HepG2 (cell line): ENCODE measurements at regions not wholly inside any gene's neighbourhood (a gene's known extent, or its start where the extent isn't known, plus 50 kb on each side); places are given as distances from the start of the nearest gene placed in this dataset.

Experiments
- ATAC-seq: fragments of 200-7000 bp; cut with Tn5 transposase; 3 replicates; pipeline ENCODE4 v1.9.1; 2020; ENCODE audit warnings: mild to moderate bottlenecking, moderate library complexity
- BruUV-seq: library from RNA; stranded (reverse); fragments of 400-500 nt; replicated peaks from 2 replicates; lab custom pipeline; 2021; lab: Mats Ljungman, UMichigan
- CTCF ChIA-PET: fragments of 300-600 bp; formaldehyde crosslinking; extraction: SDS; loops from one replicate; lab custom pipeline; 2021; ENCODE audit warnings: low total read pairs, inconsistent platforms, low intra/inter-chr PET ratio; lab: Yijun Ruan, JAX
- POLR2A ChIA-PET: fragments of 350-600 bp; sonication (Branson Sonifier 250); formaldehyde crosslinking; loops from one replicate; lab custom pipeline; 2020; ENCODE audit warnings: antibody characterized with exemption, inconsistent platforms; lab: Yijun Ruan, JAX
- DNase-seq: peaks from one replicate; pipeline ENCODE4 v3.0.0-alpha.2; 2015; ENCODE audit warnings: low spot score
- FAIRE-seq: peaks from 3 replicates; lab custom pipeline; 2011; peaks lifted over from hg19 to GRCh38; lab: Jason Lieb, UNC
- H2AFZ ChIP-seq: one replicate; pipeline ENCODE4 v1.6.1; 2011; ENCODE audit warnings: low read length, inconsistent platforms
- H3K27ac ChIP-seq: fragments of 300-600 bp; 3 replicates; pipeline ENCODE4 v1.8.0; 2011; ENCODE audit warnings: mixed run types, mild to moderate bottlenecking, mixed read lengths, low read length, inconsistent platforms; ENCODE audit not compliant: insufficient read depth; ENCODE audit errors: extremely low read length
- H3K27me3 ChIP-seq, 2 experiments: fragments of 200-600 bp in 1 of 2; 2 replicates in 1 of 2; 3 replicates in 1 of 2; pipeline versions ENCODE4 v1.6.0 to v1.8.0; 2011; ENCODE audit warnings: low read length in 2 of 2, mild to moderate bottlenecking in 2 of 2, moderate library complexity in 2 of 2, inconsistent platforms in 1 of 2; ENCODE audit not compliant: insufficient read depth in 2 of 2, control insufficient read depth in 1 of 2
- H3K36me3 ChIP-seq, 2 experiments: fragments of 200-600 bp in 1 of 2; replicated peaks in 1 of 2; 2 replicates in 1 of 2; 3 replicates in 1 of 2; pipeline versions ENCODE4 v1.5.1 to v1.8.0; 2011; ENCODE audit warnings: low read length in 2 of 2, inconsistent platforms in 1 of 2; ENCODE audit not compliant: insufficient read depth in 2 of 2, control insufficient read depth in 1 of 2
- H3K4me1 ChIP-seq: 2 replicates; pipeline ENCODE4 v1.5.1; 2012; ENCODE audit warnings: low read length, inconsistent platforms; ENCODE audit not compliant: insufficient read depth
- H3K4me2 ChIP-seq: 2 replicates; pipeline ENCODE4 v1.6.0; 2011; ENCODE audit warnings: low read depth, low read length, inconsistent platforms
- H3K4me3 ChIP-seq, 3 experiments: fragments of 200-600 bp in 1 of 3; sonication (generic), shearing (Covaris generic) in 1 of 3; replicated peaks in 1 of 3; 2 replicates each; pipeline ENCODE4 v1.5.1; 2011 to 2016; ENCODE audit warnings: low read length in 3 of 3, inconsistent platforms in 2 of 3, low read depth in 2 of 3, mild to moderate bottlenecking in 2 of 3, control low read depth in 1 of 3, mixed read lengths in 1 of 3; ENCODE audit not compliant: insufficient read depth in 1 of 3
- H3K79me2 ChIP-seq: one replicate; pipeline ENCODE4 v1.6.1; 2011; ENCODE audit warnings: low read length, inconsistent platforms; ENCODE audit not compliant: insufficient read depth
- H3K9ac ChIP-seq: 2 replicates; pipeline ENCODE4 v1.6.0; 2011; ENCODE audit warnings: mild to moderate bottlenecking, low read depth, low read length, inconsistent platforms; ENCODE audit not compliant: insufficient read depth
- H3K9me3 ChIP-seq: 2 replicates; pipeline ENCODE4 v1.5.1; 2012; ENCODE audit warnings: mild to moderate bottlenecking, low read length
- H4K20me1 ChIP-seq: 2 replicates; pipeline ENCODE4 v1.6.0; 2011; ENCODE audit warnings: inconsistent platforms, mild to moderate bottlenecking, low read length, moderate library complexity; ENCODE audit not compliant: insufficient read depth
- DPF2 ChIP-seq: sonication (generic); formaldehyde crosslinking; IDR thresholded peaks from 2 replicates; pipeline ENCODE4 v1.4.0; 2020; ENCODE audit warnings: mild to moderate bottlenecking, low read depth, missing genetic modification reagents, borderline replicate concordance
- EP300 ChIP-seq, 3 experiments: sonication (generic) in 1 of 3; formaldehyde crosslinking in 1 of 3; IDR thresholded peaks; 2 replicates each; pipeline versions ENCODE4 v1.5.1 to v1.6.1; 2011 to 2020; ENCODE audit warnings: low read depth in 2 of 3, low read length in 2 of 3, borderline replicate concordance in 1 of 3, improper control_type of control experiment in 1 of 3, mild to moderate bottlenecking in 1 of 3, missing genetic modification reagents in 1 of 3, moderate library complexity in 1 of 3
- HBP1 ChIP-seq: IDR thresholded peaks from 2 replicates; pipeline ENCODE4 v1.6.1; 2016; ENCODE audit warnings: low read depth, control low read depth
- MAFF ChIP-seq: IDR thresholded peaks from 2 replicates; pipeline ENCODE4 v1.6.1; 2011; ENCODE audit warnings: low read depth, low read length, improper control_type of control experiment
- MAFK ChIP-seq, 2 experiments: IDR thresholded peaks in 1 of 2; conservative IDR thresholded peaks in 1 of 2; 2 replicates each; pipeline ENCODE4 v1.6.1; 2011; ENCODE audit warnings: improper control_type of control experiment in 2 of 2, low read length in 2 of 2
- SOX13 ChIP-seq, 3 experiments: fragments of 450-650 bp in 1 of 3; sonication (generic) in 1 of 3; formaldehyde crosslinking in 1 of 3; IDR thresholded peaks in 2 of 3; conservative IDR thresholded peaks in 1 of 3; 2 replicates each; pipeline versions ENCODE4 v1.5.0 to v1.6.1; 2016 to 2020; ENCODE audit warnings: antibody characterized with exemption in 1 of 3, mild to moderate bottlenecking in 1 of 3, missing compliant biosample characterization in 1 of 3, missing genetic modification reagents in 1 of 3, moderate library complexity in 1 of 3
- SOX5 ChIP-seq: IDR thresholded peaks from 2 replicates; pipeline ENCODE4 v1.6.1; 2016; ENCODE audit warnings: borderline replicate concordance
- TCF12 ChIP-seq, 2 experiments: fragments of 450-650 bp in 1 of 2; sonication (generic) in 1 of 2; formaldehyde crosslinking in 1 of 2; IDR thresholded peaks; 2 replicates each; pipeline versions ENCODE4 v1.6.1 to v1.8.0; 2017 to 2022; ENCODE audit warnings: antibody characterized with exemption in 1 of 2, mild to moderate bottlenecking in 1 of 2, missing genetic modification reagents in 1 of 2, moderate library complexity in 1 of 2
- ZFYVE20 ChIP-seq: sonication (generic); formaldehyde crosslinking; IDR thresholded peaks from 2 replicates; pipeline ENCODE4 v1.8.0; 2023; ENCODE audit warnings: low read depth, mild to moderate bottlenecking, moderate library complexity, missing genetic modification reagents, borderline replicate concordance
- WGBS: methylation state at CpG from one replicate; pipeline ENCODE4 v1.1.6; 2017; ENCODE audit warnings: low lambda C conversion rate; 5-methylcytosine and 5-hydroxymethylcytosine counted together
- in situ Hi-C: cut with HindIII; loops from 2 replicates; pipeline ENCODE4 v1.10.0; 2017; ENCODE audit warnings: low pct_unique_long_range_greater_than_20kb; ENCODE audit not compliant: extremely low pct_ligation_motif_present
- intact Hi-C: fragments of 100-400 bp; cut with micrococcal nuclease; formaldehyde crosslinking; loops from one replicate; pipeline ENCODE4 v1.10.0; 2022; ENCODE audit not compliant: unreplicated experiment
- TF ChIP-seq, protein P1 (sequence below): sonication (generic); formaldehyde crosslinking; IDR thresholded peaks from 2 replicates; pipeline ENCODE4 v1.4.0; 2020; ENCODE audit warnings: missing genetic modification reagents, borderline replicate concordance

- Histone ChIP-seq H3K4me1 (peaks cover 67% of the 10 kb centered on the region), H4K20me1 (no peaks in the 10 kb centered on the region), H3K9ac (no peak overlapping the region), H3K9me3 (no peaks in the 10 kb centered on the region), H3K27ac (peak overlapping the region; percentile 35), H2AFZ (peak overlapping the region; percentile 35), H3K4me2 (no peak overlapping the region), H3K27me3 (no peaks in the 10 kb centered on the region), H3K36me3 (no peaks in the 10 kb centered on the region), H3K79me2 (peaks cover 10% of the 10 kb centered on the region), H3K4me3 (no peak overlapping the region)
- BruUV-seq: no TSS peak
- TF ChIP-seq ZFYVE20 (CRISPR knock-in tag) (no peak), EP300 (IDR thresholded peaks at IDR 0.05; ENCODE audit: low read depth in 2 of 2, low read length in 2 of 2) (peak in 1 of 2 experiments; percentile 31; a peak in 1 of 4 replicates), EP300 (CRISPR knock-in tag; IDR thresholded peaks at IDR 0.05; ENCODE audit: borderline replicate concordance) (no peak), MAFF (0 out of 2 replicates have a peak, but pooled peaks have one; percentile 11), SOX5 (peak; percentile 22; the same call in 1 of the 2 replicates), DPF2 (CRISPR knock-in tag) (no peak), MAFK (conservative IDR thresholded peaks at IDR 0.05 in 1 of 2, IDR thresholded peaks at IDR 0.05 in 1 of 2; ENCODE audit: low read length in 2 of 2) (peak; percentile 27 to 46; a peak in 3 of 4 replicates), SOX13 (IDR thresholded peaks at IDR 0.05) (no peak), SOX13 (CRISPR knock-in tag; conservative IDR thresholded peaks at IDR 0.05 in 1 of 2, IDR thresholded peaks at IDR 0.05 in 1 of 2) (peak in 1 of 2 experiments; percentile 70; a peak in 2 of 4 replicates), HBP1 (CRISPR knock-in tag) (no peak), TCF12 (IDR thresholded peaks at IDR 0.05) (no peak), TCF12 (CRISPR knock-in tag; IDR thresholded peaks at IDR 0.05) (no peak)
- TF ChIP-seq, protein P1, sequence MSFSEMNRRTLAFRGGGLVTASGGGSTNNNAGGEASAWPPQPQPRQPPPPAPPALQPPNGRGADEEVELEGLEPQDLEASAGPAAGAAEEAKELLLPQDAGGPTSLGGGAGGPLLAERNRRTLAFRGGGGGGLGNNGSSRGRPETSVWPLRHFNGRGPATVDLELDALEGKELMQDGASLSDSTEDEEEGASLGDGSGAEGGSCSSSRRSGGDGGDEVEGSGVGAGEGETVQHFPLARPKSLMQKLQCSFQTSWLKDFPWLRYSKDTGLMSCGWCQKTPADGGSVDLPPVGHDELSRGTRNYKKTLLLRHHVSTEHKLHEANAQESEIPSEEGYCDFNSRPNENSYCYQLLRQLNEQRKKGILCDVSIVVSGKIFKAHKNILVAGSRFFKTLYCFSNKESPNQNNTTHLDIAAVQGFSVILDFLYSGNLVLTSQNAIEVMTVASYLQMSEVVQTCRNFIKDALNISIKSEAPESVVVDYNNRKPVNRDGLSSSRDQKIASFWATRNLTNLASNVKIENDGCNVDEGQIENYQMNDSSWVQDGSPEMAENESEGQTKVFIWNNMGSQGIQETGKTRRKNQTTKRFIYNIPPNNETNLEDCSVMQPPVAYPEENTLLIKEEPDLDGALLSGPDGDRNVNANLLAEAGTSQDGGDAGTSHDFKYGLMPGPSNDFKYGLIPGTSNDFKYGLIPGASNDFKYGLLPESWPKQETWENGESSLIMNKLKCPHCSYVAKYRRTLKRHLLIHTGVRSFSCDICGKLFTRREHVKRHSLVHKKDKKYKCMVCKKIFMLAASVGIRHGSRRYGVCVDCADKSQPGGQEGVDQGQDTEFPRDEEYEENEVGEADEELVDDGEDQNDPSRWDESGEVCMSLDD (CRISPR knock-in tag): no peak
- DNase-seq (peak; percentile 39), FAIRE-seq (no peak), ATAC-seq (no peak)
- CTCF ChIA-PET: no interaction called here
- POLR2A ChIA-PET: interaction anchor here (1.0 kb wide), 1 partner anchor 85 kb away, joined by 3 read pairs; no protein-coding TSS in a partner anchor
- intact Hi-C loops (no loop called here), in situ Hi-C loops (loop anchor here (10.0 kb wide), 2 partner anchors 95 to 115 kb away; partner anchors contain the start of gene PHYHIPL)
- WGBS: 77% methylated on average over 4 of the region's 4 CpGs
Measured at GRCh38 chr10:59079386-59080226, 96.8 kb upstream of the PHYHIPL start.
